ENCODE measurements at regions not wholly inside any gene's neighbourhood (a gene's known extent, or its start where the extent isn't known, plus 50 kb on each side); places are given as distances from the start of the nearest gene placed in this dataset.

- TF ChIP-seq, protein P1, sequence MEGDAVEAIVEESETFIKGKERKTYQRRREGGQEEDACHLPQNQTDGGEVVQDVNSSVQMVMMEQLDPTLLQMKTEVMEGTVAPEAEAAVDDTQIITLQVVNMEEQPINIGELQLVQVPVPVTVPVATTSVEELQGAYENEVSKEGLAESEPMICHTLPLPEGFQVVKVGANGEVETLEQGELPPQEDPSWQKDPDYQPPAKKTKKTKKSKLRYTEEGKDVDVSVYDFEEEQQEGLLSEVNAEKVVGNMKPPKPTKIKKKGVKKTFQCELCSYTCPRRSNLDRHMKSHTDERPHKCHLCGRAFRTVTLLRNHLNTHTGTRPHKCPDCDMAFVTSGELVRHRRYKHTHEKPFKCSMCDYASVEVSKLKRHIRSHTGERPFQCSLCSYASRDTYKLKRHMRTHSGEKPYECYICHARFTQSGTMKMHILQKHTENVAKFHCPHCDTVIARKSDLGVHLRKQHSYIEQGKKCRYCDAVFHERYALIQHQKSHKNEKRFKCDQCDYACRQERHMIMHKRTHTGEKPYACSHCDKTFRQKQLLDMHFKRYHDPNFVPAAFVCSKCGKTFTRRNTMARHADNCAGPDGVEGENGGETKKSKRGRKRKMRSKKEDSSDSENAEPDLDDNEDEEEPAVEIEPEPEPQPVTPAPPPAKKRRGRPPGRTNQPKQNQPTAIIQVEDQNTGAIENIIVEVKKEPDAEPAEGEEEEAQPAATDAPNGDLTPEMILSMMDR (IDR thresholded peaks at IDR 0.05; ENCODE audit: insufficient read depth, low read length, poor library complexity, severe bottlenecking), result no peak
- no peak for TF ChIP-seq EZH2phosphoT487 (conservative IDR thresholded peaks at IDR 0.05; ENCODE audit: low read length)
Measured at GRCh38 chr11:8820401-8820800, 90.6 kb upstream of the AKIP1 start.
